NB4 (cell line): ENCODE measurements at regions not wholly inside any gene's neighbourhood (a gene's known extent, or its start where the extent isn't known, plus 50 kb on each side); places are given as distances from the start of the nearest gene placed in this dataset.
"Not testable (repeated sequence)": the region's sequence is repeated elsewhere in the genome, so short reads cannot be mapped to it uniquely, and the experiment has no call there.

Experiments
- CTCF ChIP-seq: IDR thresholded peaks from one replicate; pipeline ENCODE4 v1.5.1; 2012; ENCODE audit warnings: low read depth, low read length
- MYC ChIP-seq: IDR thresholded peaks from 2 replicates; pipeline ENCODE4 v1.6.1; 2011; ENCODE audit warnings: low read depth, low read length
- POLR2A ChIP-seq: IDR thresholded peaks from 2 replicates; pipeline ENCODE4 v1.6.1; 2011; ENCODE audit warnings: mild to moderate bottlenecking; ENCODE audit not compliant: insufficient read length; ENCODE audit errors: extremely low read depth

- TF ChIP-seq POLR2A, CTCF, MYC: not testable (repeated sequence)
These were observed 173.8 kb upstream of the NUDT12 start for GRCh38 chr5:103736343-103736742.
